BJ (cell line): ENCODE measurements at regions not wholly inside any gene's neighbourhood (a gene's known extent, or its start where the extent isn't known, plus 50 kb on each side); places are given as distances from the start of the nearest gene placed in this dataset.
"Not testable (repeated sequence)": the region's sequence is repeated elsewhere in the genome, so short reads cannot be mapped to it uniquely, and the experiment has no call there.

Experiments
- CTCF ChIA-PET: fragments of 350-600 bp; formaldehyde crosslinking; extraction: SDS; loops from one replicate; lab custom pipeline; 2021; ENCODE audit warnings: antibody characterized with exemption, inconsistent platforms; lab: Yijun Ruan, JAX
- POLR2A ChIA-PET: fragments of 300-600 bp; sonication (Branson Sonifier 250); formaldehyde crosslinking; extraction: SDS; loops from one replicate; lab custom pipeline; 2021; ENCODE audit warnings: antibody characterized with exemption; lab: Charles Lee
- DNase-seq: peaks from one replicate; pipeline ENCODE4 v3.0.0-alpha.2; 2011; ENCODE audit warnings: low read depth
- H3K27me3 ChIP-seq: 2 replicates; pipeline ENCODE4 v1.6.0; 2011; ENCODE audit warnings: low read length; ENCODE audit not compliant: control insufficient read depth, insufficient read depth
- H3K36me3 ChIP-seq: 2 replicates; pipeline ENCODE4 v1.5.1; 2011; ENCODE audit warnings: low read length; ENCODE audit not compliant: control insufficient read depth, insufficient read depth
- H3K4me3 ChIP-seq: 2 replicates; pipeline ENCODE4 v1.5.1; 2011; ENCODE audit warnings: low read depth, mild to moderate bottlenecking, control low read depth, low read length
- TF ChIP-seq, protein P1 (sequence below): IDR thresholded peaks from 2 replicates; pipeline ENCODE4 v1.5.1; 2011; ENCODE audit warnings: low read depth, mild to moderate bottlenecking, control low read depth, inconsistent platforms, low read length, moderate library complexity; ENCODE audit not compliant: insufficient read depth

DNA sequence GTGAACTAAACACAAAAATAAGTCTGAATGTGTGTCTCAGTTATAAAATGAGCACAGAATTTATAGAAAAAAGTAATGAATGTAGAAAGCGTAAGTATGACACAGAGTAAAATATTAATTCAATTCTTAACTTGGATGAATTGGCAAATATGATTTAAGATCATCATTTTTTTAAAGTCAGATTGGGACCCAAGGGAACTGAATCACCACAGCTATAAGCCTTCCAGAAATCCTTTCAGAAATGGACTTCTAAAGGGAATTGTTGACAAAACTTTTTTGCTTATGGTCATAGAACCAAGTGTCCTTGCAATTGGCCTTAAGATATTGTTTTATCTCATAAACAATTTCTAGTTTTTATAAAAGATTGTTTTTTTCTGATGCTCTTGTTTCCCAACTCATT lies 495.1 kb upstream of the DAB2 start:
- no peak for DNase-seq
- no peaks in the 10 kb centered on the region for H3K36me3 ChIP-seq
- no peaks in the 10 kb centered on the region for H3K27me3 ChIP-seq
- no peak overlapping the region for H3K4me3 ChIP-seq
- TF ChIP-seq, protein P1, sequence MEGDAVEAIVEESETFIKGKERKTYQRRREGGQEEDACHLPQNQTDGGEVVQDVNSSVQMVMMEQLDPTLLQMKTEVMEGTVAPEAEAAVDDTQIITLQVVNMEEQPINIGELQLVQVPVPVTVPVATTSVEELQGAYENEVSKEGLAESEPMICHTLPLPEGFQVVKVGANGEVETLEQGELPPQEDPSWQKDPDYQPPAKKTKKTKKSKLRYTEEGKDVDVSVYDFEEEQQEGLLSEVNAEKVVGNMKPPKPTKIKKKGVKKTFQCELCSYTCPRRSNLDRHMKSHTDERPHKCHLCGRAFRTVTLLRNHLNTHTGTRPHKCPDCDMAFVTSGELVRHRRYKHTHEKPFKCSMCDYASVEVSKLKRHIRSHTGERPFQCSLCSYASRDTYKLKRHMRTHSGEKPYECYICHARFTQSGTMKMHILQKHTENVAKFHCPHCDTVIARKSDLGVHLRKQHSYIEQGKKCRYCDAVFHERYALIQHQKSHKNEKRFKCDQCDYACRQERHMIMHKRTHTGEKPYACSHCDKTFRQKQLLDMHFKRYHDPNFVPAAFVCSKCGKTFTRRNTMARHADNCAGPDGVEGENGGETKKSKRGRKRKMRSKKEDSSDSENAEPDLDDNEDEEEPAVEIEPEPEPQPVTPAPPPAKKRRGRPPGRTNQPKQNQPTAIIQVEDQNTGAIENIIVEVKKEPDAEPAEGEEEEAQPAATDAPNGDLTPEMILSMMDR: no peak
- ChIA-PET CTCF (no interaction called here), POLR2A (no interaction called here)

DNA sequence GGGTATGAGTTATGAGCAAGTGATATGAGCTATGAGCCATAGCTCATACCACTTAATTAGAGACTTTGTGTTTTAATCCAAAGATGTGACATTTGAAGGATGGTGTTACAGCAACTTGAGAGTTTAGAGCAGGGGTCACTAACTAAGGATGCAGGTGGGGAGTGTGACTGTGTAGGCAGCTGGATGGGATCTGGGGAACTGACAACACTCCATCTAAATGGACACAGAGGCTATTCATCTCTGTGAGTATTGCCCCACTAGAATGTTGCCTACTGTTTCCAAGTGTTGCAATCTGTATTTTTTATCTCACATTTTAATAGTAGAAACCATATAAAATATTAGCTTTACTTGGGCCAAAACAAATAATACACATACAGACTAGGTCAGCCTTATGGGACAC lies 488.1 kb upstream of the DAB2 start:
- TF ChIP-seq, protein P1: no peak
- Histone ChIP-seq H3K27me3 (no peaks in the 10 kb centered on the region), H3K36me3 (no peaks in the 10 kb centered on the region), H3K4me3 (no peak overlapping the region)
- CTCF ChIA-PET: interaction anchor here (0.8 kb wide), 1 partner anchor 332 kb away, joined by 3 read pairs; no protein-coding TSS in a partner anchor
- POLR2A ChIA-PET: no interaction called here
- no peak for DNase-seq

DNA sequence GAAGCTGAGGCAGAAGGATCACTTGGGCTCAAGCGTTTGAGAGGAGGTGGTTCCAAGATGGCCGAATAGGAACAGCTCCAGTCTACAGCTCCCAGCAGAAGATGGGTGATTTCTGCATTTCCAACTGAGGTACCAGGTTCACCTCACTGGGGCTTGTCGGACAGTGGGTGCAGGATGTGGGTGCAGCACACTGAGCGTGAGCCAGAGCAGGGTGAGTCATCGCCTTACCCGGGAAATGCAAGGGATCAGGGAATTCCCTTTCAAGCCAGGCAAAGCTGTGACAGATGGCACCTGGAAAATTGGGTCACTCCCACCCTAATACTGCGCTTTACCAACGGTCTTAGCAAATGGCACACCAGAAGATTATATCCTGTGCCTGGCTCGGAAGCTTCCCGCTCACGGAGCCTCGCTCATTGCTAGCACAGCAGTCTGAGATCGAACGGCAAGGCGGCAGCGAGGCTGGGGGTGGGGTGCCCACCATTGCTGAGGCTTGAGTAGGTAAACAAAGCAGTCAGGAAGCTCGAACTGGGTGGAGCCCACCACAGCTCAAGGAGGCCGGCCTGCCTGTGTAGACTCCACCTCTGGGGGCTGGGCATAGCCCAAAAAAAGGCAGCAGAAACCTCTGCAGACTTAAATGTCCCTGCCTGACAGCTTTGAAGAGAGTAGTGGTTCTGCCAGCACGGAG lies 482.6 kb upstream of the DAB2 start:
- POLR2A ChIA-PET, H3K36me3 ChIP-seq, H3K4me3 ChIP-seq, CTCF ChIA-PET, DNase-seq, H3K27me3 ChIP-seq: not testable (repeated sequence)

DNA sequence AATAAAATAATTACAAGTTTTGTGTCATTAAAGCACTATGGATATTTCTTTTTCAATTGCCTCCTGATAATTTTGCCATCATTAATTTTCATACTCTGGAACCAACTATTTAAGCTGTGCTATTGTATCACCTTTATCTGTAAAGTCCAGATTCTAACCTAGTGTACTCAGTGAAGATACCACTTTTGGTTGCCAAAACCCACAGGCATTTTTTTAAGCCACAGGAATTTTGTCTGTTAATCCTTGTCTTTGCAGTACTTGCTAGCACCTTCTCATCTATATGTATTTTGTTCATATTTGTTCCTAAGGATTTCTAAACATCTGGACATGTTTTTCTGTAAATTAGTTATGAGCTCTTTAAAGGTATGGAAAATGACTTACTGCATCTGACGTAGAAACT lies 481.4 kb upstream of the DAB2 start:
- Histone ChIP-seq H3K36me3 (no peaks in the 10 kb centered on the region), H3K4me3 (no peak overlapping the region), H3K27me3 (no peaks in the 10 kb centered on the region)
- TF ChIP-seq, protein P1: no peak
- POLR2A ChIA-PET: no interaction called here
- DNase-seq: no peak
- CTCF ChIA-PET: interaction anchor here (0.7 to 1.6 kb wide), 2 partner anchors 42 to 72 kb away, joined by 3 to 5 read pairs; no protein-coding TSS in a partner anchor

DNA sequence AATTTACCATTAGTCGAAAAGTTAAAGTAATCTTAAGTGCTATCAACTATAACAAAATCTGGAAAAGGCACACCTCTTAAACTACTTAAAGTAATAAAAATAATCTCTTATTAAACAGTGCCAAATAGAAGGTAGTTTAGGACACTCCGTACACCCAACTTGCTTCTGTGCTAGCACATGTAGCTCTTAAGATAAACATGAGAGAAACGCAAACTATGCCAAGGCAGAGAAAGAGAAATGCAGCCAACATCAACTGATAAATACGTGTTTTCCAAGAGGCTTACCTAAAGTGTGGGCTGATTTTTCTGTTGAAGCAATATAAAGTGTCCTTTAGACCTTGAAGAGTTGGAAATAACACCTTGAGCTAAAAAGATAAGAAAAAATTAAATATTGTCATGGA lies 480.6 kb upstream of the DAB2 start:
- ChIA-PET POLR2A (no interaction called here), CTCF (interaction anchor here (1.6 kb wide), 1 partner anchor 43 kb away, joined by 5 read pairs; no protein-coding TSS in a partner anchor)
- Histone ChIP-seq H3K36me3 (no peaks in the 10 kb centered on the region), H3K4me3 (no peak overlapping the region), H3K27me3 (no peaks in the 10 kb centered on the region)
- DNase-seq: no peak
- TF ChIP-seq, protein P1: no peak

DNA sequence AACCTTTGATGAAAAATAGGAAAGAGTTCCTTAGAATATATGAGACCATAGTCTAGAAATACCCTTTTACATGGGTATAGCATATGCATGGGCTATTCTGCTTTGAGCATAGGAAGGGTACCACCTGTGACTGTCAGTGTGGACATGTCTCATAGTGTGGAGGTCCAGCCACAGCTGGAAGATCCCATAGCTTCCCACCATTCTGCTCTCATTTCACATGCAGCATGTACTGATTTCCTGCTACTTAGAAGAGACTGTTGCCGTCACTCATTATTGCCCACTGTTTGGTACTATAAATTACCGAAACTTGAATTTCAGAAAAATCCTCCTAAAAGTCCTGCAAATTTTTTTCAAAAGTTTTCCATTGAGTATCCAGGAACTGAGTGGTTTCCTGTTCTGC lies 477.8 kb upstream of the DAB2 start:
- ChIA-PET POLR2A (no interaction called here), CTCF (no interaction called here)
- Histone ChIP-seq H3K27me3 (no peaks in the 10 kb centered on the region), H3K4me3 (no peak overlapping the region), H3K36me3 (no peaks in the 10 kb centered on the region)
- no peak for DNase-seq
- TF ChIP-seq, protein P1: no peak
